CD4-positive, CD25-positive, alpha-beta regulatory T cell (primary cell): ENCODE measurements at regions not wholly inside any gene's neighbourhood (a gene's known extent, or its start where the extent isn't known, plus 50 kb on each side); places are given as distances from the start of the nearest gene placed in this dataset.

Experiments
- ATAC-seq, 2 donors: fragments of 150-1000 bp; cut with Tn5 transposase; one replicate each; pipeline ENCODE4 v1.10.0; 2021; ENCODE audit warnings: low read depth in 2 of 2, moderate number of reproducible peaks in 2 of 2, moderate library complexity in 1 of 2
- DNase-seq, 3 donors: peaks; one replicate each; pipeline versions ENCODE4 v3.0.0 to v3.0.0-alpha.2; 2012 to 2022; ENCODE audit warnings: mixed read lengths in 1 of 3
- H3K27ac ChIP-seq: one replicate; pipeline ENCODE4 v1.7.0; 2013; ENCODE audit warnings: mild to moderate bottlenecking, low read length; ENCODE audit not compliant: insufficient read depth, poor library complexity, severe bottlenecking
- H3K27me3 ChIP-seq: one replicate; pipeline ENCODE4 v1.7.0; 2013; ENCODE audit warnings: low read length; ENCODE audit not compliant: control insufficient read depth, insufficient read depth
- H3K36me3 ChIP-seq: one replicate; pipeline ENCODE4 v1.7.0; 2013; ENCODE audit warnings: mild to moderate bottlenecking, low read length, moderate library complexity; ENCODE audit not compliant: control insufficient read depth, insufficient read depth
- H3K4me1 ChIP-seq: 2 replicates; pipeline ENCODE4 v1.7.0; 2013; ENCODE audit warnings: mild to moderate bottlenecking, low read length; ENCODE audit not compliant: insufficient read depth, control insufficient read depth, poor library complexity, severe bottlenecking
- H3K4me3 ChIP-seq: one replicate; pipeline ENCODE4 v1.7.0; 2013; ENCODE audit warnings: low read depth, mild to moderate bottlenecking, low read length, moderate library complexity
- H3K9me3 ChIP-seq, 2 experiments: 1 replicate in 1 of 2; 2 replicates in 1 of 2; pipeline ENCODE4 v1.7.0; 2013; ENCODE audit warnings: low read length in 2 of 2, mild to moderate bottlenecking in 1 of 2, moderate library complexity in 1 of 2; ENCODE audit not compliant: control insufficient read depth in 2 of 2
- H3K27ac Mint-ChIP-seq, 3 donors: one replicate each; pipeline ENCODE4 v1.8.0; 2020 to 2022; ENCODE audit warnings: mild to moderate bottlenecking in 3 of 3, mixed read lengths in 3 of 3, moderate library complexity in 2 of 3
- H3K27me3 Mint-ChIP-seq: one replicate; pipeline ENCODE4 v1.8.0; 2022; ENCODE audit warnings: mild to moderate bottlenecking, mixed read lengths
- H3K36me3 Mint-ChIP-seq: one replicate; pipeline ENCODE4 v1.8.0; 2020; ENCODE audit warnings: mixed read lengths
- H3K4me1 Mint-ChIP-seq, 4 donors: one replicate each; pipeline ENCODE4 v1.8.0; 2020 to 2022; ENCODE audit warnings: mixed read lengths in 4 of 4, mild to moderate bottlenecking in 1 of 4
- H3K4me3 Mint-ChIP-seq, 4 donors: one replicate each; pipeline ENCODE4 v1.8.0; 2020 to 2022; ENCODE audit warnings: mild to moderate bottlenecking in 4 of 4, mixed read lengths in 4 of 4, moderate library complexity in 3 of 4
- H3K9me3 Mint-ChIP-seq, 7 donors: one replicate each; pipeline ENCODE4 v1.8.0; 2020 to 2022; ENCODE audit warnings: mixed read lengths in 7 of 7, mild to moderate bottlenecking in 3 of 7, moderate library complexity in 2 of 7

DNA sequence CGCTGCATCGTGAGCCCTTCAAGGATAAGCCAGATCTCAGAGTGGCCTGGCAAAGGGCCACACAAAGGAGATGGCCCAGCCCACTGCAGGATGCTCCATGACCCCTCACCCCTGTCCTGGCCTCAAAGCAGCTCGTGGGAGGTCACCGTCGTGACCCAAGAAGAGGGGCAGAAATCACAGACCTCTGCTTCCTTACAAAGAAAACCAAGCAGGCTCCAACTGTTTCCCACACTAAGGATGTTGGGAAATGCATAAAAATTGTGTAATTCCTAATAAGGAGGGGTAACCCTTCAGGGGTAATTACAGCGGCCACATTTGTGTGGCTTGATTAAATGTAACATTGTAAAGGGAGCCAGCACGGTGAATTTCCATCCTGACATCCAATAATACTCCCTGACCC, 102.3 kb downstream of the BOD1L2 start:
- no peaks in the 10 kb centered on the region for H3K27me3 ChIP-seq
- H3K9me3 ChIP-seq = no peaks in the 10 kb centered on the region
- H3K4me1 Mint-ChIP-seq = no peaks in the 10 kb centered on the region
- peaks cover 0 to 1% (median 0%) of the 10 kb centered on the region in 7 donors for H3K9me3 Mint-ChIP-seq
- no peaks in the 10 kb centered on the region for H3K36me3 Mint-ChIP-seq
- H3K4me1 ChIP-seq = no peaks in the 10 kb centered on the region
- no peak overlapping the region for H3K4me3 Mint-ChIP-seq
- H3K27ac ChIP-seq = no peak overlapping the region
- ATAC-seq (no peak), DNase-seq (no peak)
- H3K36me3 ChIP-seq = no peaks in the 10 kb centered on the region
- H3K4me3 ChIP-seq = no peak overlapping the region
- no peak overlapping the region for H3K27ac Mint-ChIP-seq
- no peaks in the 10 kb centered on the region for H3K27me3 Mint-ChIP-seq

DNA sequence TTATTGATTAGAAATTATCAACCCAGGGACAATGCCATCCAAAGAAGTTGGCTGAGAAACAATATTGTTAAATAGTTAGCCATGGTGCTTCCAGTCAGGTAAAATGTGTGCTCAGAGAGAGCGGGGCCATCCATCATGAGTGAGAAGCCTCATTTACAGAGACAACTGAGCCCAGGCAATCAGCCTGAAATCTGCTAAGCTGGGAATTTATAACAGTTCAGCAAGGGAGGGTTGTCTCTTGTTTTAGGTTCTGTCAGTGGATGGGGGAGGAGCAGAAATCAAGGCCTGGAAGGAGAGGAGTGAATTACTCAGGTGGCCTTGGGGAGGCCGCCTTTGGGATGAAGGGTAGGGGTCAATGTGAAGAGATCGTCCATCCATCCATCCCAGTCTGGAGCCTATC, 102.5 kb upstream of the ST8SIA3 start:
- H3K36me3 Mint-ChIP-seq = no peaks in the 10 kb centered on the region

DNA sequence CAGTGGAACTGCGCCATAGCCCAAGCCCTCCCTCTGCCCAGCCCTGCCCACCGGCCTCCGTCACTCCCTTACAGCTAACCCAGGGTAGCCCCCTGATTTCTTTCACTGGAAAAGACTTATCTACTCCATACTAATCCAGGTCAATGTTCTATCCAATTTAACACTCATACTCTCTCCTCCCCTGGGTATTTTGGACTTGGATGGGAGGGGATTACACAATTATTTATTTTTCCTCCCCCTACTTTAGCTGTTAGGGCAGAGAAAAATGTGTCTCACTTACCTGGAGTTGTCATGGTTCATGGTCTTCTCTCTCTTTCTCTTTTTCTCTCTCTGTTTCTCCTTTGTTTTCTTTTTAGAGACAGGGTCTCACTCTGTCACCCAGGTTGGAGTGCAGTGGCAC, 100.6 kb upstream of the ST8SIA3 start:
- Mint-ChIP-seq H3K4me1 (no peaks in the 10 kb centered on the region), H3K4me3 (no peak overlapping the region), H3K27ac (no peak overlapping the region), H3K27me3 (no peaks in the 10 kb centered on the region), H3K36me3 (no peaks in the 10 kb centered on the region), H3K9me3 (peaks cover 0 to 1% (median 0%) of the 10 kb centered on the region in 7 donors)
- no peak overlapping the region for H3K27ac ChIP-seq
- H3K4me1 ChIP-seq = no peaks in the 10 kb centered on the region
- no peak overlapping the region for H3K4me3 ChIP-seq
- DNase-seq = no peak
- H3K27me3 ChIP-seq = no peaks in the 10 kb centered on the region
- no peaks in the 10 kb centered on the region for H3K36me3 ChIP-seq
- no peaks in the 10 kb centered on the region for H3K9me3 ChIP-seq
- no peak for ATAC-seq

More for the DNA sequence above, 102.5 kb upstream of the ST8SIA3 start:
- Mint-ChIP-seq H3K27me3 (no peaks in the 10 kb centered on the region), H3K4me1 (no peaks in the 10 kb centered on the region), H3K4me3 (no peak overlapping the region), H3K27ac (no peak overlapping the region), H3K9me3 (peaks cover 0 to 1% (median 0%) of the 10 kb centered on the region in 7 donors)
- Histone ChIP-seq H3K36me3 (no peaks in the 10 kb centered on the region), H3K4me3 (no peak overlapping the region), H3K27ac (no peak overlapping the region), H3K27me3 (no peaks in the 10 kb centered on the region), H3K9me3 (no peaks in the 10 kb centered on the region), H3K4me1 (no peaks in the 10 kb centered on the region)
- DNase-seq (no peak), ATAC-seq (no peak)

DNA sequence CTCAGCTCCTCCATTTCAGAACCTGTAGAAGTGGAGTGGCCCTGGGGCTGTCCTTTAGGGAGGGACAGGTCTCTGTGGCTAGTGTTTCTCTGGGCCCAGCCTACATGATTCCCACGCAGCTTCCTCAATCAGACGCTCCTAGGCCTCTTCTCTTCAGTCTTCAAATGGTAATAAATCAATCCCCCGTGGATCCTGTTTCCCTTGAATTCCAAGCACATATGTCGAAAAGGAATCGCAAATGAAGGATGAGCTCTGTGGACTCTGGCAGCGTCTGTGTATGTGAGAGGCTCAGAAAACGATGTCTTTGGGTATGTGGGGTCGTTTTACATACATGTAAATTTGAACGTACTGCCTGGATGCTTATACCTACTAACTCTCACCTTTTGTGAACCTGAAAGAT, 98.5 kb upstream of the ST8SIA3 start:
- Mint-ChIP-seq H3K36me3 (no peaks in the 10 kb centered on the region), H3K4me1 (no peaks in the 10 kb centered on the region), H3K27me3 (no peaks in the 10 kb centered on the region), H3K4me3 (no peak overlapping the region), H3K9me3 (peaks cover 0 to 1% (median 0%) of the 10 kb centered on the region in 7 donors), H3K27ac (no peak overlapping the region)
- Histone ChIP-seq H3K27ac (no peak overlapping the region), H3K36me3 (no peaks in the 10 kb centered on the region), H3K27me3 (no peaks in the 10 kb centered on the region), H3K4me3 (no peak overlapping the region), H3K9me3 (no peaks in the 10 kb centered on the region), H3K4me1 (no peaks in the 10 kb centered on the region)
- ATAC-seq (no peak), DNase-seq (no peak)

DNA sequence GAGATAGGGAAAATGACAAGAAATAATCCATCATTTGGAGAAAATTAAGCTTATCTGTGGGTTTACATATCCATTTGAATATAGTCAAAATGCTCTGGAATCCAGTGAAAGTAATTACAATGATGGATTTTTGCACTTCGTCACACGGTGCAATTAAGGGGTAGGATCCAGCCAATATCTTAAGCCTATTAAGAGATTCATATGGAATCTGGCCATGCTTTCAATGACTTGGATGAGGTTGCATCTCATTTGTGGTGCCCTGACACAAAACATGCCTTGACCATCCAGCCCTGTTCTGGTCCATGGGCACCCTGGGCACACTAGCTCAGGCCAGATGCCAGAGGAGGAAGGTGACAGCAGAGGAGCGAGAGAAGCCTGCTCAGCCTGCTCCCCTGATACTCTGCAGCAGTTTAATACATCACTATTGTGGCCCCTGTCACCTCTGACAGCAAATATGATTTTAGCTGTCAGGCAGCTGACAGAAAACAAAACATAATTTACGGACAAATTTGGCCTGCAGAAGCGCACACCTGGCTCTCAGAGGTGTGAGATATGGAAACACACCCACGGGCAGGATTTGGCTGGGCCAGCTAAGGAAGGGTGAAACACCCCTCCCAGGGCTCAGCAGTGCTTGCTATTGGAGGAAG, 94.1 kb upstream of the ST8SIA3 start:
- Mint-ChIP-seq H3K9me3 (peaks cover 0 to 3% (median 0%) of the 10 kb centered on the region in 7 donors), H3K27ac (no peak overlapping the region), H3K4me1 (no peaks in the 10 kb centered on the region)

DNA sequence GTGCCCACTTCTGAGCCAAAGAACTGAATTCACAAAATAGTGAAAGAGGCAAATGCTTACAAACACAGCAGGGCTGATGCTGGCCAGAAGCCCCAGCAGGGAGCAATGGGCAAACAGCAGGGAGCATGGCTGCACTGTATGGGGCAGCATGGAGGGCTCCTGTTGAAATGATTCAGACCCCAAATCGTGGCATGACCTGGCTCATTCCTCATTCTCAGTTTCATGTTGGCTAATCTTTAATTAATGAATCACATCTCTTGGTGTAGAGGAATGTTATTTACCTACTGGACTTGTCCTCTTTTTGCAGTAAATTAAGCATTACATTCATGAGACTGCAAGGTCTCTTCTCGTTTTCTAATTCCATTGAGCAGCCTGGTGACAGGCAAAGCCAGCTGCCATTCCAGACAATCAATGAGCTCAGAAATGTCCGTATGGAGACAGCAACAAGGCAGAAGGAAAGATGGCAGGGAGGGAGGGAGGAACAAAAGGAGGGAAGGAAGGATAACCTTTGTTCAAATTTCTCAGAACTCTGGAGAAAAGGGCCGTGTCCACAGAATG, 84.9 kb upstream of the ST8SIA3 start:
- no peak overlapping the region for H3K4me3 ChIP-seq
- ATAC-seq = no peak
- no peak overlapping the region for H3K27ac ChIP-seq
- no peaks in the 10 kb centered on the region for H3K4me1 ChIP-seq
- DNase-seq = no peak
- H3K9me3 Mint-ChIP-seq = peaks cover 0 to 6% (median 0%) of the 10 kb centered on the region in 7 donors
- H3K27ac Mint-ChIP-seq = no peak overlapping the region
- H3K27me3 ChIP-seq = no peaks in the 10 kb centered on the region
- H3K4me3 Mint-ChIP-seq = no peak overlapping the region
- H3K9me3 ChIP-seq = no peaks in the 10 kb centered on the region
- no peaks in the 10 kb centered on the region for H3K36me3 ChIP-seq
- H3K4me1 Mint-ChIP-seq = no peaks in the 10 kb centered on the region
- H3K36me3 Mint-ChIP-seq = no peaks in the 10 kb centered on the region
- H3K27me3 Mint-ChIP-seq = no peaks in the 10 kb centered on the region

More for the DNA sequence above, 94.1 kb upstream of the ST8SIA3 start:
- no peak overlapping the region for H3K27ac ChIP-seq
- Mint-ChIP-seq H3K36me3 (no peaks in the 10 kb centered on the region), H3K4me3 (no peak overlapping the region), H3K27me3 (no peaks in the 10 kb centered on the region)
- H3K27me3 ChIP-seq = no peaks in the 10 kb centered on the region
- ATAC-seq = no peak
- H3K9me3 ChIP-seq = no peaks in the 10 kb centered on the region
- no peak overlapping the region for H3K4me3 ChIP-seq
- H3K36me3 ChIP-seq = no peaks in the 10 kb centered on the region
- no peaks in the 10 kb centered on the region for H3K4me1 ChIP-seq
- DNase-seq = no peak

DNA sequence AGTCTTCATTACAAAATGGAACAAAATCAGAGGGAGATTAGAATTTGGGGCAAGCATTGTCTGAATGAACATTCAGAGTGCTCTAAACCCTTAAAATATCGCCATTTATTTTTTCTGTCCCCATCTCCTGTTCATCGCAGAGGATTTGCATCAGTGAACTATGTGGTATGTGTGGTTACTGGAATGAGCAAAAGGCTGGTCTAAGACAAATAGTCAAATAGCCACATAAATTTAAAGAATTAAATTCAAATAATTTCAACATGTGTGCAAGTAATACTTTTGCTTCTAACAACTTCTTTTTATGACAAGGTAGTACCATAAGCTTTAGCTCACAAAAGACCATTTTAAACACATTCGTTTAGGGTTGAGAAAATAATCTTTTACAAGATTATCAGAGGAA, 82.6 kb upstream of the ST8SIA3 start:
- H3K27me3 Mint-ChIP-seq = peaks cover 4% of the 10 kb centered on the region
- H3K4me3 Mint-ChIP-seq = no peak overlapping the region
- Histone ChIP-seq H3K4me3 (no peak overlapping the region), H3K4me1 (no peaks in the 10 kb centered on the region), H3K27ac (no peak overlapping the region), H3K27me3 (no peaks in the 10 kb centered on the region), H3K9me3 (no peaks in the 10 kb centered on the region), H3K36me3 (no peaks in the 10 kb centered on the region)
- no peak overlapping the region for H3K27ac Mint-ChIP-seq
- ATAC-seq = no peak
- H3K4me1 Mint-ChIP-seq = no peaks in the 10 kb centered on the region
- H3K36me3 Mint-ChIP-seq = no peaks in the 10 kb centered on the region
- DNase-seq = no peak
- peaks cover 0 to 6% (median 0%) of the 10 kb centered on the region in 7 donors for H3K9me3 Mint-ChIP-seq

DNA sequence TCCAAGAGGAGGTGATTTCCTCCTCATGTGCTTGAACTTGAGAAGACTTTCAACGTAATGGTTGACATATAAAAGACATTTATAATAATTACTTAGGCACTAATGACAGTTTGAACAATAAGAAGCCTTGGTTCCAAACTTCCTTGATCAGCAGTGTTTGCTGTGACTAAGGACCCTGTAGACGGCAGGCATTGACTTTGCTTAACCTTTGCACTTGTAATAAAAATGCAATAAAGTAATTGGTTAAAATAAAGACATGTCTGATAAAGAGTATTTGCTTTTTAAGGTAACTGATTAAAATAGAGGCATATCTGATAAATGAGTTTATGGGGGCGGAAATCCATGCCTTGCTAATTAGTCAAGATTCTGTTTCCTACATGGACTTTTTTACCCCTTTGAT, 82.2 kb upstream of the ST8SIA3 start:
- Histone ChIP-seq H3K27ac (no peak overlapping the region), H3K4me3 (no peak overlapping the region), H3K27me3 (no peaks in the 10 kb centered on the region), H3K36me3 (no peaks in the 10 kb centered on the region), H3K4me1 (no peaks in the 10 kb centered on the region), H3K9me3 (no peaks in the 10 kb centered on the region)
- peaks cover 0 to 6% (median 0%) of the 10 kb centered on the region in 7 donors for H3K9me3 Mint-ChIP-seq
- no peaks in the 10 kb centered on the region for H3K4me1 Mint-ChIP-seq
- H3K27me3 Mint-ChIP-seq = peaks cover 4% of the 10 kb centered on the region
- H3K4me3 Mint-ChIP-seq = no peak overlapping the region
- ATAC-seq (no peak), DNase-seq (no peak)
- H3K36me3 Mint-ChIP-seq = no peaks in the 10 kb centered on the region
- no peak overlapping the region for H3K27ac Mint-ChIP-seq
